ENCODE measurements at regions not wholly inside any gene's neighbourhood (a gene's known extent, or its start where the extent isn't known, plus 50 kb on each side); places are given as distances from the start of the nearest gene placed in this dataset.

DNA sequence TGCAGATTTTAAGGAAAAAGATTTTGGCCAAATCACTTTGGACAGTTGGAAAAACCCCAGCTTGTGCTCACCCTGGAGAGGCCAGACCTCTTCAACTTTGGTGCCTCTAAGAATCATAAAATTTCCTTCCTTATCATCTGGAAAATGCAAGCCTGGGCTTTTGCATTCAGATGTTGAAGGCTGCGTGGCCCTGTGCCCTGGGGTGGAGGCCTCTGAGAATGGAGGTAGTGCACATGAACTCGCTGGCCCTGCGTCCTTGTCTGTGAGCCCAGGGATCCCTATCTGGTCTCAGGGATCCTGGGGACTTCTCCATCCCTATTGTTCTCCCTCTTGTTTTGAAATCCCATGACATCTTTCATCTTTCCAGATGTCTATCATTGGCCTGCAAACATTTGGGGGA is 64.6 kb upstream of the ARNT2 start:
- Histone ChIP-seq H3K9me3 (ENCODE audit: control insufficient read depth, insufficient read depth, low read depth, low read length) (no peaks in the 10 kb centered on the region), H3K4me3 (ENCODE audit: low read depth in 2 of 2, low read length in 2 of 2) (no peak overlapping the region), H3K36me3 (ENCODE audit: control insufficient read depth, insufficient read depth, low read length) (no peaks in the 10 kb centered on the region; the same call in 1 of the 2 replicates), H3K27ac (ENCODE audit: low read length) (no peak overlapping the region), H3K27me3 (ENCODE audit: control insufficient read depth, insufficient read depth, low read length) (peaks cover 27% of the 10 kb centered on the region), H3K4me1 (ENCODE audit: control insufficient read depth, insufficient read depth, low read length) (no peaks in the 10 kb centered on the region)
- POLR2A ChIA-PET: no interaction called here
- CTCF ChIA-PET: no interaction called here
- TF ChIP-seq, protein P1, sequence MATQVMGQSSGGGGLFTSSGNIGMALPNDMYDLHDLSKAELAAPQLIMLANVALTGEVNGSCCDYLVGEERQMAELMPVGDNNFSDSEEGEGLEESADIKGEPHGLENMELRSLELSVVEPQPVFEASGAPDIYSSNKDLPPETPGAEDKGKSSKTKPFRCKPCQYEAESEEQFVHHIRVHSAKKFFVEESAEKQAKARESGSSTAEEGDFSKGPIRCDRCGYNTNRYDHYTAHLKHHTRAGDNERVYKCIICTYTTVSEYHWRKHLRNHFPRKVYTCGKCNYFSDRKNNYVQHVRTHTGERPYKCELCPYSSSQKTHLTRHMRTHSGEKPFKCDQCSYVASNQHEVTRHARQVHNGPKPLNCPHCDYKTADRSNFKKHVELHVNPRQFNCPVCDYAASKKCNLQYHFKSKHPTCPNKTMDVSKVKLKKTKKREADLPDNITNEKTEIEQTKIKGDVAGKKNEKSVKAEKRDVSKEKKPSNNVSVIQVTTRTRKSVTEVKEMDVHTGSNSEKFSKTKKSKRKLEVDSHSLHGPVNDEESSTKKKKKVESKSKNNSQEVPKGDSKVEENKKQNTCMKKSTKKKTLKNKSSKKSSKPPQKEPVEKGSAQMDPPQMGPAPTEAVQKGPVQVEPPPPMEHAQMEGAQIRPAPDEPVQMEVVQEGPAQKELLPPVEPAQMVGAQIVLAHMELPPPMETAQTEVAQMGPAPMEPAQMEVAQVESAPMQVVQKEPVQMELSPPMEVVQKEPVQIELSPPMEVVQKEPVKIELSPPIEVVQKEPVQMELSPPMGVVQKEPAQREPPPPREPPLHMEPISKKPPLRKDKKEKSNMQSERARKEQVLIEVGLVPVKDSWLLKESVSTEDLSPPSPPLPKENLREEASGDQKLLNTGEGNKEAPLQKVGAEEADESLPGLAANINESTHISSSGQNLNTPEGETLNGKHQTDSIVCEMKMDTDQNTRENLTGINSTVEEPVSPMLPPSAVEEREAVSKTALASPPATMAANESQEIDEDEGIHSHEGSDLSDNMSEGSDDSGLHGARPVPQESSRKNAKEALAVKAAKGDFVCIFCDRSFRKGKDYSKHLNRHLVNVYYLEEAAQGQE (IDR thresholded peaks at IDR 0.05; ENCODE audit: insufficient read depth in 1 of 2, low read depth in 2 of 2, low read length in 1 of 2): no peak
- no peak for TF ChIP-seq TCF7L2 (IDR thresholded peaks at IDR 0.05; ENCODE audit: low read depth, low read length)
- TF ChIP-seq SIN3A (IDR thresholded peaks at IDR 0.05; ENCODE audit: borderline replicate concordance, insufficient read depth, low read depth, low read length): no peak
- no peak for TF ChIP-seq POLR2AphosphoS5 (IDR thresholded peaks at IDR 0.05; ENCODE audit: low read depth, low read length)
- TF ChIP-seq, protein P2, sequence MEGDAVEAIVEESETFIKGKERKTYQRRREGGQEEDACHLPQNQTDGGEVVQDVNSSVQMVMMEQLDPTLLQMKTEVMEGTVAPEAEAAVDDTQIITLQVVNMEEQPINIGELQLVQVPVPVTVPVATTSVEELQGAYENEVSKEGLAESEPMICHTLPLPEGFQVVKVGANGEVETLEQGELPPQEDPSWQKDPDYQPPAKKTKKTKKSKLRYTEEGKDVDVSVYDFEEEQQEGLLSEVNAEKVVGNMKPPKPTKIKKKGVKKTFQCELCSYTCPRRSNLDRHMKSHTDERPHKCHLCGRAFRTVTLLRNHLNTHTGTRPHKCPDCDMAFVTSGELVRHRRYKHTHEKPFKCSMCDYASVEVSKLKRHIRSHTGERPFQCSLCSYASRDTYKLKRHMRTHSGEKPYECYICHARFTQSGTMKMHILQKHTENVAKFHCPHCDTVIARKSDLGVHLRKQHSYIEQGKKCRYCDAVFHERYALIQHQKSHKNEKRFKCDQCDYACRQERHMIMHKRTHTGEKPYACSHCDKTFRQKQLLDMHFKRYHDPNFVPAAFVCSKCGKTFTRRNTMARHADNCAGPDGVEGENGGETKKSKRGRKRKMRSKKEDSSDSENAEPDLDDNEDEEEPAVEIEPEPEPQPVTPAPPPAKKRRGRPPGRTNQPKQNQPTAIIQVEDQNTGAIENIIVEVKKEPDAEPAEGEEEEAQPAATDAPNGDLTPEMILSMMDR (IDR thresholded peaks at IDR 0.05): no peak
- DNase-seq (ENCODE audit: low read depth, low spot score): no peak
- intact Hi-C loops (cut with micrococcal nuclease; ENCODE audit: unreplicated experiment): no loop called here
- no peak for ATAC-seq
- no TSS peak for BruUV-seq (replicated peaks)
- in situ Hi-C loops (cut with HindIII; ENCODE audit: low pct_unique_long_range_greater_than_20kb, low sequenced_read_pairs): no loop called here

DNA sequence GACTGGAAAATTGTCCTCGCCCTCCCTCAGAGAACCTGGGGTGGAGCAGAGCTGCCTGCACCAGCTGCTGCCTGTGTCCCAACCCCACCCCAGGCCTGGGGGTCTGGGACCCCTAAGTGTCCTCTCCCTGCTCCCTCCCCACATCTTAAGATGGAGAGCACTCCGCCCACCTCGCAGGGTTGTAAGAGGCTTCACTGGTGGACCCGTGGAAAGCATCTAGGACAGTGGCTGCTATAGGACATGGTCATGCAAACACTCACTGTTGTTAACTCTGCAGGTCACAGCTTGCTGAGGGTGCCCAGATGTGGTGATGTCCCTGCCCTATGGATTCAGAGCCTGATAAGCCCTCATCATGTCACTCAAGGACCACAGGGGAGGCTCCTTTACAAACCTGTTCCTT is 62.0 kb upstream of the ARNT2 start:
- DNase-seq (ENCODE audit: low read depth, low spot score): no peak
- Histone ChIP-seq H3K27ac (ENCODE audit: low read length) (no peak overlapping the region), H3K36me3 (ENCODE audit: control insufficient read depth, insufficient read depth, low read length) (no peaks in the 10 kb centered on the region; the same call in 1 of the 2 replicates), H3K9me3 (ENCODE audit: control insufficient read depth, insufficient read depth, low read depth, low read length) (no peaks in the 10 kb centered on the region), H3K27me3 (ENCODE audit: control insufficient read depth, insufficient read depth, low read length) (peaks cover 31% of the 10 kb centered on the region), H3K4me3 (ENCODE audit: low read depth in 2 of 2, low read length in 2 of 2) (no peak overlapping the region), H3K4me1 (ENCODE audit: control insufficient read depth, insufficient read depth, low read length) (no peaks in the 10 kb centered on the region)
- BruUV-seq (replicated peaks): no TSS peak
- POLR2A ChIA-PET: no interaction called here
- no peak for ATAC-seq
- CTCF ChIA-PET: no interaction called here
- TF ChIP-seq, protein P2 (IDR thresholded peaks at IDR 0.05): no peak
- no peak for TF ChIP-seq SIN3A (IDR thresholded peaks at IDR 0.05; ENCODE audit: borderline replicate concordance, insufficient read depth, low read depth, low read length)
- TF ChIP-seq, protein P1 (IDR thresholded peaks at IDR 0.05; ENCODE audit: insufficient read depth in 1 of 2, low read depth in 2 of 2, low read length in 1 of 2): no peak
- TF ChIP-seq TCF7L2 (IDR thresholded peaks at IDR 0.05; ENCODE audit: low read depth, low read length): no peak
- no peak for TF ChIP-seq POLR2AphosphoS5 (IDR thresholded peaks at IDR 0.05; ENCODE audit: low read depth, low read length)
- in situ Hi-C loops (cut with HindIII; ENCODE audit: low pct_unique_long_range_greater_than_20kb, low sequenced_read_pairs) (no loop called here), intact Hi-C loops (cut with micrococcal nuclease; ENCODE audit: unreplicated experiment) (no loop called here)

Measured in Panc1 (cell line).